HEK293 (cell line): ENCODE measurements at regions not wholly inside any gene's neighbourhood (a gene's known extent, or its start where the extent isn't known, plus 50 kb on each side); places are given as distances from the start of the nearest gene placed in this dataset.

ENCODE experiments used
- EGR2 ChIP-seq: fragments of 450-650 bp; formaldehyde crosslinking; IDR thresholded peaks from 2 replicates; pipeline ENCODE4 v1.5.1; 2016; ENCODE audit warnings: low read depth, missing biosample characterization, missing genetic modification characterization
- MYNN ChIP-seq: fragments of 450-650 bp; formaldehyde crosslinking; IDR thresholded peaks from 2 replicates; pipeline ENCODE4 v1.5.1; 2016; ENCODE audit warnings: missing biosample characterization, missing genetic modification characterization, borderline replicate concordance
- MZF1 ChIP-seq: fragments of 450-650 bp; formaldehyde crosslinking; IDR thresholded peaks from 2 replicates; pipeline ENCODE4 v1.5.1; 2017; ENCODE audit warnings: missing biosample characterization, missing genetic modification characterization, borderline replicate concordance
- REST ChIP-seq: fragments of 450-650 bp; formaldehyde crosslinking; IDR thresholded peaks from 2 replicates; pipeline ENCODE4 v1.5.1; 2016; ENCODE audit warnings: missing biosample characterization, missing genetic modification characterization
- SP2 ChIP-seq: fragments of 450-650 bp; formaldehyde crosslinking; IDR thresholded peaks from 2 replicates; pipeline ENCODE4 v1.5.1; 2016; ENCODE audit warnings: missing biosample characterization, missing genetic modification characterization
- ZBTB21 ChIP-seq: fragments of 450-650 bp; formaldehyde crosslinking; IDR thresholded peaks from 2 replicates; pipeline ENCODE4 v1.5.1; 2017; ENCODE audit warnings: missing biosample characterization, missing genetic modification characterization
- ZNF121 ChIP-seq: fragments of 450-650 bp; formaldehyde crosslinking; IDR thresholded peaks from 2 replicates; pipeline ENCODE4 v1.5.1; 2016; ENCODE audit warnings: missing biosample characterization, missing genetic modification characterization
- ZNF133 ChIP-seq: fragments of 450-650 bp; formaldehyde crosslinking; IDR thresholded peaks from 2 replicates; pipeline ENCODE4 v1.5.1; 2016; ENCODE audit warnings: missing biosample characterization, missing genetic modification characterization
- ZNF311 ChIP-seq: fragments of 450-650 bp; formaldehyde crosslinking; IDR thresholded peaks from 2 replicates; pipeline ENCODE4 v1.5.1; 2017; ENCODE audit warnings: missing biosample characterization, missing genetic modification characterization, borderline replicate concordance
- ZNF37A ChIP-seq: fragments of 450-650 bp; IDR thresholded peaks from 2 replicates; pipeline ENCODE4 v1.5.1; 2018; ENCODE audit warnings: missing biosample characterization, missing genetic modification characterization
- ZNF433 ChIP-seq: fragments of 450-650 bp; formaldehyde crosslinking; IDR thresholded peaks from 2 replicates; pipeline ENCODE4 v1.5.1; 2016; ENCODE audit warnings: missing biosample characterization, missing genetic modification characterization, low read depth
- ZNF792 ChIP-seq: fragments of 450-650 bp; formaldehyde crosslinking; IDR thresholded peaks from 2 replicates; pipeline ENCODE4 v1.5.1; 2016; ENCODE audit warnings: missing biosample characterization, missing genetic modification characterization
- TF ChIP-seq, protein P1 (sequence below): fragments of 450-650 bp; formaldehyde crosslinking; IDR thresholded peaks from 2 replicates; pipeline ENCODE4 v1.5.1; 2016; ENCODE audit warnings: missing biosample characterization, missing genetic modification characterization
- TF ChIP-seq, protein P2 (sequence below): fragments of 450-650 bp; formaldehyde crosslinking; IDR thresholded peaks from 2 replicates; pipeline ENCODE4 v1.5.1; 2017; ENCODE audit warnings: missing biosample characterization, missing genetic modification characterization

DNA sequence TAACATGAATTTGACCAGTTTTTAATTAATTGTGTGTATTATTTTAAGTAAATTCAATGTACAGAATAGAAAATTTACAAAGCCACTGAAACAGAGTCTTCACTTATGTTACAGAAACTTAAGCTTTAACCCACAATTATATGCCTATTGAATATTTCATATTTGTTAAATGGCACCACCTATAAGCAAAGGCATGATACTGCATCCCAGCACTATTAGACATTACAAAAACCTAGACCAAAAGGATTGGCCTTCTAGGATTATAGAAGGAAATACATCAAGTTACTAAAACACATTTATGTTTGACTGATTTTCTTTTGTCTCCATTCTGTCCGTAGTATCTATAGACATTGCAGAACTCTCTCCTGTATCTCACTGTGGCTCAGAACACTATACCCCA, 578.1 kb downstream of the AJAP1 start:
- no peak for TF ChIP-seq SP2 (tag by site-specific recombination)
- TF ChIP-seq ZNF133 (tag by site-specific recombination), result no peak
- no peak for TF ChIP-seq MYNN (tag by site-specific recombination)
- TF ChIP-seq MZF1 (tag by site-specific recombination), result no peak
- TF ChIP-seq, protein P1, sequence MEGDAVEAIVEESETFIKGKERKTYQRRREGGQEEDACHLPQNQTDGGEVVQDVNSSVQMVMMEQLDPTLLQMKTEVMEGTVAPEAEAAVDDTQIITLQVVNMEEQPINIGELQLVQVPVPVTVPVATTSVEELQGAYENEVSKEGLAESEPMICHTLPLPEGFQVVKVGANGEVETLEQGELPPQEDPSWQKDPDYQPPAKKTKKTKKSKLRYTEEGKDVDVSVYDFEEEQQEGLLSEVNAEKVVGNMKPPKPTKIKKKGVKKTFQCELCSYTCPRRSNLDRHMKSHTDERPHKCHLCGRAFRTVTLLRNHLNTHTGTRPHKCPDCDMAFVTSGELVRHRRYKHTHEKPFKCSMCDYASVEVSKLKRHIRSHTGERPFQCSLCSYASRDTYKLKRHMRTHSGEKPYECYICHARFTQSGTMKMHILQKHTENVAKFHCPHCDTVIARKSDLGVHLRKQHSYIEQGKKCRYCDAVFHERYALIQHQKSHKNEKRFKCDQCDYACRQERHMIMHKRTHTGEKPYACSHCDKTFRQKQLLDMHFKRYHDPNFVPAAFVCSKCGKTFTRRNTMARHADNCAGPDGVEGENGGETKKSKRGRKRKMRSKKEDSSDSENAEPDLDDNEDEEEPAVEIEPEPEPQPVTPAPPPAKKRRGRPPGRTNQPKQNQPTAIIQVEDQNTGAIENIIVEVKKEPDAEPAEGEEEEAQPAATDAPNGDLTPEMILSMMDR (tag by site-specific recombination), result no peak
- TF ChIP-seq REST (tag by site-specific recombination), result no peak
- no peak for TF ChIP-seq ZNF121
- TF ChIP-seq EGR2 (tag by site-specific recombination), result no peak
- no peak for TF ChIP-seq ZNF37A
- no peak for TF ChIP-seq ZBTB21 (tag by site-specific recombination)
- no peak for TF ChIP-seq ZNF311 (tag by site-specific recombination)
- TF ChIP-seq, protein P2, sequence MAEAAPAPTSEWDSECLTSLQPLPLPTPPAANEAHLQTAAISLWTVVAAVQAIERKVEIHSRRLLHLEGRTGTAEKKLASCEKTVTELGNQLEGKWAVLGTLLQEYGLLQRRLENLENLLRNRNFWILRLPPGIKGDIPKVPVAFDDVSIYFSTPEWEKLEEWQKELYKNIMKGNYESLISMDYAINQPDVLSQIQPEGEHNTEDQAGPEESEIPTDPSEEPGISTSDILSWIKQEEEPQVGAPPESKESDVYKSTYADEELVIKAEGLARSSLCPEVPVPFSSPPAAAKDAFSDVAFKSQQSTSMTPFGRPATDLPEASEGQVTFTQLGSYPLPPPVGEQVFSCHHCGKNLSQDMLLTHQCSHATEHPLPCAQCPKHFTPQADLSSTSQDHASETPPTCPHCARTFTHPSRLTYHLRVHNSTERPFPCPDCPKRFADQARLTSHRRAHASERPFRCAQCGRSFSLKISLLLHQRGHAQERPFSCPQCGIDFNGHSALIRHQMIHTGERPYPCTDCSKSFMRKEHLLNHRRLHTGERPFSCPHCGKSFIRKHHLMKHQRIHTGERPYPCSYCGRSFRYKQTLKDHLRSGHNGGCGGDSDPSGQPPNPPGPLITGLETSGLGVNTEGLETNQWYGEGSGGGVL, result no peak
- no peak for TF ChIP-seq ZNF792 (tag by site-specific recombination)
- TF ChIP-seq ZNF433 (tag by site-specific recombination), result no peak
